ENCODE measurements at regions not wholly inside any gene's neighbourhood (a gene's known extent, or its start where the extent isn't known, plus 50 kb on each side); places are given as distances from the start of the nearest gene placed in this dataset.

- DNase-seq (ENCODE audit: low spot score) = no peak
These were observed 150.6 kb upstream of the RGMA start for GRCh38 chr15:93239591-93239990.

GRCh38 chr15:93238641-93239040, 149.6 kb upstream of the RGMA start:
- DNase-seq (ENCODE audit: low spot score) = no peak

GRCh38 chr15:93235926-93236780, 147.1 kb upstream of the RGMA start:
- DNase-seq (ENCODE audit: low spot score) = no peak

- DNase-seq (ENCODE audit: low spot score) = no peak
These were observed 146.3 kb upstream of the RGMA start for GRCh38 chr15:93235269-93235668.

- no peak for DNase-seq (ENCODE audit: low spot score)
These were observed 144.7 kb upstream of the RGMA start for GRCh38 chr15:93233710-93234109.

- DNase-seq (ENCODE audit: low spot score) = no peak
These were observed 143.8 kb upstream of the RGMA start for GRCh38 chr15:93232845-93233244.

GRCh38 chr15:93231994-93232393, 143.0 kb upstream of the RGMA start:
- no peak for DNase-seq (ENCODE audit: low spot score)

- DNase-seq (ENCODE audit: low spot score) = no peak
These were observed 142.4 kb upstream of the RGMA start for GRCh38 chr15:93231261-93231925.

- DNase-seq (ENCODE audit: low spot score) = no peak
These were observed 139.5 kb upstream of the RGMA start for GRCh38 chr15:93228546-93228945.

GRCh38 chr15:93223803-93224202, 134.8 kb upstream of the RGMA start:
- DNase-seq (ENCODE audit: low spot score) = no peak

- DNase-seq (ENCODE audit: low spot score) = no peak
These were observed 132.7 kb upstream of the RGMA start for GRCh38 chr15:93221759-93222158.

GRCh38 chr15:93219859-93220420, 130.9 kb upstream of the RGMA start:
- DNase-seq (ENCODE audit: low spot score) = no peak

- no peak for DNase-seq (ENCODE audit: low spot score)
These were observed 128.3 kb upstream of the RGMA start for GRCh38 chr15:93217343-93217742.

GRCh38 chr15:93214106-93214505, 125.1 kb upstream of the RGMA start:
- no peak for DNase-seq (ENCODE audit: low spot score)

GRCh38 chr15:93213281-93213680, 124.3 kb upstream of the RGMA start:
- DNase-seq (ENCODE audit: low spot score) = no peak

- no peak for DNase-seq (ENCODE audit: low spot score)
These were observed 123.6 kb upstream of the RGMA start for GRCh38 chr15:93212578-93212977.

GRCh38 chr15:93210995-93211394, 122.0 kb upstream of the RGMA start:
- DNase-seq (ENCODE audit: low spot score) = no peak

- DNase-seq (ENCODE audit: low spot score) = no peak
These were observed 120.9 kb upstream of the RGMA start for GRCh38 chr15:93209690-93210445.

GRCh38 chr15:93206893-93207292, 117.9 kb upstream of the RGMA start:
- no peak for DNase-seq (ENCODE audit: low spot score)

GRCh38 chr15:93205413-93205812, 116.4 kb upstream of the RGMA start:
- DNase-seq (ENCODE audit: low spot score) = no peak

- no peak for DNase-seq (ENCODE audit: low spot score)
These were observed 114.0 kb upstream of the RGMA start for GRCh38 chr15:93203036-93203435.

GRCh38 chr15:93202405-93202804, 113.4 kb upstream of the RGMA start:
- DNase-seq (ENCODE audit: low spot score) = no peak

GRCh38 chr15:93201940-93202339, 112.9 kb upstream of the RGMA start:
- DNase-seq (ENCODE audit: low spot score) = no peak

Measured in hematopoietic multipotent progenitor cell treated with erythropoietin and hydrocortisone succinate and interleukin-3 and kit ligand, for 15 days (in vitro differentiated cells).